ENCODE measurements at regions not wholly inside any gene's neighbourhood (a gene's known extent, or its start where the extent isn't known, plus 50 kb on each side); places are given as distances from the start of the nearest gene placed in this dataset.

DNA sequence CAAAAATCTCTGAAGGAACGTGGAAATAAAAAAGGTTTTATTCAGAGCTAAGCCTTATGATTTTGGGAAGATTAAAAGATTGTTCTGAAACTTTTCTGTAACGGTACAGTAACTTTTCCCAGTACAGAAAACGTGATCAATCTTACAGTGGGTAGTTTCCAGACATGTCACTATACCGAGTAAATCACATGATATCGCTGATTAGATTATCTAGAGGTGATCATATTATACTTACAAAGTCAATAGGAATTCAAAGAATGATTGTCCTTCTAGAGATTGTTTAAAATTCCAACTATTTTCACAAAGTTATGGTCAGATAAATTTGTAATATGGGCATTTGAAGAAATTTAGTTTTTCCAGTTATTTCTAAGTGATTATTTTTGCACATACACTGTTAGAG lies 736.0 kb upstream of the GRM7 start:
- no peak for DNase-seq

DNA sequence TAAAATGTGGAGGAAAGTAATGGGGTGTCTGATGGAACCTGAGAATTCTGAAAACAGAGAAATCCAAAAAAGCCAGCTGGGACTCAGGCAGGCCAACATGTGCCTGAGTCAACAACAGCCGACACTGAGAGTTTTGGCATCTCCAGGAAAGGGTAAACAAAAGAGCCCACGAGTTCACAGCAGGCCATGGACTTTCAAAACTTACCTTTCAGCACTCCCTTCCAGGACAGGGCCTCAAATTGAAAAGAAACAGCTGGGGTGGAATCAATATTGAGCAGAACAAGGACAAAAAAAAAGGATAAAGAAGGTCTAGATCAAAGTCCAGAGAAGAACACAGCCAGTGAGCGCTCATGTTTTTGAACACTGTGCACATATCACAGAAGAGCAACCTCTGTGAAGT lies 735.4 kb upstream of the GRM7 start:
- no peak for DNase-seq

DNA sequence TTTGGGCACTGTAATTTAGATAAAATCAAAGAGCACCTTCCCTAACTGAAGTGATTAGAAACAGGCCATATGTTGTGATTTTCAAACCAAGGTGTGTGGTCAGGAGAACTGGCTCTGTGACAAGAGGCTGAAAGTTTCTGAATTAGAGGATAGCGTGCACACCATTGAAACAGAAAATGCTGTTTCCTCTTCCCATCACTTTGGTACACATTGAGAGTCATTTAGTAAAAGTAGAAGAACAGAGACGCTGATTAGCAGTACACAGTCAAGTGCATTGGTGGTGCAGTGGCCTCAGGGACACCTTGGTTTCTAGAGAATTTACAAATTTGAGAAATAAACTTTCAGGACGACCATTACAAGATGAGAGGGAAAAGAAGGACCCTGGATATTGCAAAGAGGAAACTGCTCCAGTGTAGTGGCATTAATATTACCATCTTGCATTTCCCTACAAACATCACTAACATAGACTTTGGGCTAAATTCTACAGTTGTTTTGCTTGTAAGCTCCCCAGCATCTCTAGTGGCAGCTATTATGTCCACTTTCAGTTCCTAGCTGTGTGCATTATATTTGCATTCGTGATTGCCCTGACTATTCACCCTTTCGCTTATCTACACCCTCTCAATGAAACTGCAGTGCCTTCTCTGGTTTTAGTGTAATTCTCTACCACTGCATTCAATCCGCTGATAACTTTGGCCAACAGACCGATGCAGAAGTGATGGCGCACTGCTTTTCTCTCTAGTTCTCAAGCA lies 728.1 kb upstream of the GRM7 start:
- no peak for DNase-seq

DNA sequence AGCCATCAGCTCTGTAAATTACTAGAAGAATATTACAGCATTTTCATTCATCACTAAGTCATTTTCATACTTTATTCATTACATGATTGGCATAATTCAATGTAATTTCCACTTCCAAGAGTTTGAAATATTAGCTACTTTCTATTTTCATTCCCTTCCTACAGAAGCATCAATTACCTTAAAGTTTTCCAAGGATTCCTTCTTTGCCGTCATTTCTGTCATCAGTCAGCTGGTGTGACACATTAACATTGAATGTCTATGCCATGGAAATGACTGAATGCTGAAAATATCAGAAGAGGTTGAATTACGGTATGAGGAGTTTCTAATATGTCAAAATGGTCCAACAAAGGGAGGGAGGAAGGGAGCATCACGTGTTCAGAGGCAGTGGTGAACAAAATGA lies 718.2 kb upstream of the GRM7 start:
- DNase-seq = no peak

DNA sequence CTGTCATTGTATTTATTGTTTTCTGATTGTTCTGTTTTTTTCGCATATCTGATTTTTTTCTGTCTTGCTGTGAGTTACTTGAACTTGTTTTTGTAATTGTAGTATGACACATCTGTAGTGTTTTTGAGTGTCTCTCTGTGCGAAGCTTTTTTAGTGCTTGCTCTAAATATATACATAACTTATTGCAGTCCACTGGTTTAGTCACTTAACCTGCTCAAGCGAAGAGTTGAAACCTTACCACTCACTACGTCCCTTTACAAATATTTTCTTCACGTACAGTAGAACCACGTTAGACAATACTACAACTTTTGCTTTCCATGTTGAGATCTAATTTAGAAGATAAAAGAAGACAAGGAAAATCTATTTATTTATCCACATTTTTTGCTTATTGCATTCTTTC lies 713.0 kb upstream of the GRM7 start:
- no peak for DNase-seq

DNA sequence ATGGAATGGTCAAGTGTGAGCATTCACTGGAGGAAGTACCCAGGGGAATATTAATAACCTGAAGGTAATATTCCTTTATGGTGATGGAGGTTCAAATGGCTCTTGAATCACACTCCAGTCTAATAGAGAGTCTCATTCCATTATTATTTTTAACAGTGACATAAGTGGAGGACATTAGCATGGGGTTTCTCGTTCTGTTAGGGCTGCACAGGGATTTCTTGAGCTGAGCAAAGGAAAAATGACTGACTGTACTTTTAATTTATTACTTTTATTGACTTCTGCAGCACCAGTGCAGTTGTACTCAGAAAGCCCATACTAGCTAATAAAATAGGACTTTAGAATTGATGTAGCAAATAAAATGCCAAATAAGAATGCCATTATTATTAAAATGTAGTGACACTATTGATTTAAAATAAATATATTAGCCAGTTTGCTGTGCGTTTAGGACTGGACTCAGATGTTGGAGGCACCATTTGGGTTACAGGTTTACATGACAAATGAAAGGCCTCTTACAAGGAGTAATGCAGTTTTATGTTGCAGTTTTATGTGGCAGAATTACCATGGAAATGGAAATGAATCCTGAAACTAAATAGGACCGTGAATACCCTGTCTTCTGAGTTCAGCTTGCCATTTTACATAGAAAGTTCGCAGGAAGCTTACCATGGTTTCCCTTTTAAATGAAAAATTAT lies 705.1 kb upstream of the GRM7 start:
- DNase-seq = no peak

DNA sequence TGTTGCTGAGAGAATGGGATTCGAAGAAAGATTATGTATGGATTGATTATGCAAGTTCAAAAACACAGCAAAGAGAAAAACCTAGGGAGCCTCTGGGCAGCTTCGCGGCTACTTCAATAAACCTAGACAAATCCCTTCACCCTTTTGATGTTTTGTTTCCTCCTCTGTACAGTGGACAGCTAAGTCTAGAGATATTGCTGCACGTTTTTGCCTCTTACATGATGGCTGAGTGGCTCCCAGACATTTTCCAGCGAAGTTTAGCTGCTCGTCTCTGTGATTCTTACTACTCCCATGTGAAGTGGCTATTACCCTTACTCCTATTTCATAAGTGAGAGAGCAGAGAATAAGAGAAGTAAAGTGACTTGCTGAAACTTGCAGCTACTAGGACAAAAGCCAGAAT lies 695.0 kb upstream of the GRM7 start:
- DNase-seq = no peak

DNA sequence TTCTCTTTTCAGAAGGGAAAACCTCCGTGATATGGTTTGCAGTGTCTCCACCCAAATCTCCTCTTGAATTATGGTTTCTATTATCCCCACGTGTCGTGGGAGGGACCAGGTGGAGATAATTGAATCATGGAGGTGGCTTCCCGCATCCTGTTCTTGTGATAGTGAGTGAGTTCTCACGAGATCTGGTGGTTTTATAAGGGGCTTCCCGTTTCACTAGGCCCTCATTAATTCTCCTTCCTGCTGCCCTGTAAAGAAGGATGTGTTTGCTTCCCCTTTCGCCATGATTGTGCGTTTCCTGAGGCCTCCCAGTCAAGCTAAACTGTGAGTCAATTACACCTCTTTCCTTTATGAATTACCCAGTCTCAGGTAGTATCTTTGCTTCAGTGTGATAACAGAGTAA lies 692.7 kb upstream of the GRM7 start:
- no peak for DNase-seq

DNA sequence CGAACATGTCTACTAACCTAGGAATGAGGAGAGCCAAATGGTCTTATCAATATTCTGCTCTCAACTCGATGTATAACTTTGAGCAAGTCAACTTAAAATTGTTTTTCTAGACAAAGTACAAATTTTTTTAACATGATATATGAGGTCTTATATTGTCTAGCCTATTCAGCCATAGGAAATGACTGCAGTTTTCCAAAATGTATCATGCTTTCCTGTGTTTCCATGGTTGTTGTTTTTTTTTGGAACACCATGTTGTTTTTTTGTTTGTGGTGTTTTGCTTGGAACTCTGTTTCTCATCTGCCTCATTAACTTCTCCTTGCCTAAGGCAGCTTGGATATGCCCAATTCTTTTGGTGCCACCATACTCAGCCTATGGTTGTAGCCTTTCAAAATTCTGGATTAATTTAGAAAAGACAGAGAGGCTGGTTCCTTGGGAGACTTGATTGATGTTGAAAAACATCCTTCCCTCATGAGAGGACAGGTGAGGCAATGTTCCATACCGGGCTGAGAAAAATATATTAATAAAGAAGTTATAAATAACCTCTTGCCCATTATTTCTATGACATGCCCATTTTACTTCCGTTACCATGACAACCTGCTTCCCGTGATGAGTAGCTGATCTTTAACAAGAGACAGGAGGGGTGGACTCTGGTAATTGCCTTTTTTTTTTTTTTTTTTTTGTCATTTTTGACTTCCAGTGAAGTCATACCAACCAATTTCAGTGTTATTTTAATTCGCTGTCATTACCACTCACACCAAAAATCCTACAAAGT lies 687.9 kb upstream of the GRM7 start:
- no peak for DNase-seq

DNA sequence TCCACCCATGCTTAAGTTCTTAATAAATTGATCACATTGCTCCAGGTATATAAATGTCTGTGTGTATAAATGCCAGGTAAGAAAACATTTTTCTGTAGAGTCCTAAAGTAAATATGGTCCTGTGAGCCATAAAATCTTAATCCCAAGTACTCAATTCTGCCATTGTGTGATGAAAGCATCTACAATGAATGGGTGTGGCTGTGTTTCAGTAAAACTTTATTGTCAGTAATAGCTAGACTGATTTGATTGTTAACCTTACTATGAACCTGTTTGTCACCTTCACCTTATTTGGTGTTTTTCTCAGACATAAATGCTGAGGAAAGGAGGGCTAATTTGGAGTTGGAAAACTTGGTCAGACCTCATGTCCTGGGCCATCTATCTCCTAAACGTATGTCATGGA lies 683.5 kb upstream of the GRM7 start:
- DNase-seq = no peak

DNA sequence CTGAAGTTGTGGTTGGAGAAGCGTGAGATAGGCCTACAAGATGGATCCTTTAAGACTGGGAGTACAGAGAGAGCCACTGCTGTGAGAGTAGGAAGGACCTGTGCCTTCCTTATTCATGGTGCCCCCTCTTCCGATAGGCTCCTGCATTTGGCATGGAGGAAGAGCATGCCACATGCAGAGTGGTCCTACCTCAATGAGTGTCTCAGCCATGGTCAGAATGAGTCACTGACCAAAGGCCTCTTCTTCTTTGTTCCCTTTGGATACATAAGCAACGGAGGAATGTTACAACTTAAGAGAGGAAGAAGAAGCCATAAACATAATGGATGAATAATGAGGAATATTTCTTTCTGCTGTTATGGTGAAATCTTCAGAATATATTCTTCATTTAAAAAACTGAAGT lies 681.2 kb upstream of the GRM7 start:
- DNase-seq = no peak

DNA sequence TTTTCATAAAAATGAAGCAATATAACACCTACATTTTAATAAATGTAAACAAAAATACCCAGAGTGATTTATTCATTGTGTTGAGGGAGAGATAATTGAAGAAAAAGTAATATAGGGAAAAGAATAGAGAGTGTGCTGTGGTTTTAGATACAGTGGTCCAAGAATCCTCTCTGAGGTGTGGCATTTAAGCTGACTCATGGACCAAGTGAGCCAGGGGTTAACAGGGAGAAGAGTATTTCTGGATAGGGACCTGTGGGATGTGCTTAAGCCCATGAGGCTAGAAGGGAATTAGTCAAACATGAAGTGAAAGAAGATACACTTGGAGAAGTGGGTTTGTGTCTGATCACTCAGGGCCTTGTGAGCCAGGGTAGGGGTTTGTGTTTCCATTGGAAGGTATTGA lies 680.7 kb upstream of the GRM7 start:
- no peak for DNase-seq

DNA sequence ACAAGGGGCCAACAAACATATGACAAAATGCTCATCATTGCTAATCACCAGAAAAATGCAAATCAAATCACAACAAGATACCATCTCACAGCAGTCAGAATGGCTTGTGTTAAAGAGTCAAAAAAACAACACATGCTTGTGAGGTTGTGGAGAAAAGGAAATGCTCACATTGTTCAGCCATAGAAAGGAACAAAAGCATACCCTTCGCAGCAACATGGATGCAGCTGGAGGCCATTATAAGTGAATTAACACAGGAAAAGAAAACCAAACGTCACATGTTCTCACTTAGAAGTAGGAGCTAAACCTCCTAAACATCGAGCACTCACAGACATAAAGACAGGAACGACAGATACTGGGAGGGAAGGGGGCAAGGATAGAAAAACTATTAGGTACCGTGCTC lies 678.4 kb upstream of the GRM7 start:
- DNase-seq = no peak

DNA sequence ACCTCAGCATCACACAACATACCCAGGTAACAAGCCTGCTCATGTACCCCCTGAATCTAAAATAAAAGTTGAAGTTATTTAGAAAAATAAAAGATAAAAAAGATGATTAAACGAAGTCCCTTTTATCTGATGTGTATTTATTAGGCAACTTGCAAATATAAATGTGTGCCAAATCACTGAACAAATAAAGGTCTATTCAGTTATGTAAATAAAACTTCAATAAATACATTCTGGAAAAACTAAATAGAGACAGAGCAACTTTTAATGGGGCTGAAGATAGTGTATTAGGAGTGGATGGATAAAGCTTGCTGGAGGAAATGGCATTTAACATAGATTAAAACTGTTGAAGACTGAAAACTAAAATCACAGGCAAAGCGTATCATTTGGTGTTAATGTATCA lies 678.0 kb upstream of the GRM7 start:
- DNase-seq = no peak

DNA sequence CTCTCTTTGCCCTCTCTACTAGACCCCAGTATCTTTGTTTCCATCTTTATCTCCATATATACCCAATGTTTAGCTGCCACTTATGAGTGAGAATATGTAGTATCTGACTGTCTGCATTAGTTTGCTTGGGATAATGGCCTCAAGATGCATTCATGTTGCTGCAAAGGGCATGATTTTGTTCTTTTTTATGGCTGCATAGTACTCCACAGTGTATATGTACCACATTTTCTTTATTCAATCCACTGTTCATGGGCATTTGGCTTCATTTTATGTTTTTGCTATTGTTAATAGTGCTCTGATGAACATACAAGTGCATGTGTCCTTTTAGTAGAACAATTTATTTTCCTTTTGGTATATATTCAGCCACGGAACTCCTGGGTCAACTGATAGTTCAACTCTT lies 671.5 kb upstream of the GRM7 start:
- no peak for DNase-seq

DNA sequence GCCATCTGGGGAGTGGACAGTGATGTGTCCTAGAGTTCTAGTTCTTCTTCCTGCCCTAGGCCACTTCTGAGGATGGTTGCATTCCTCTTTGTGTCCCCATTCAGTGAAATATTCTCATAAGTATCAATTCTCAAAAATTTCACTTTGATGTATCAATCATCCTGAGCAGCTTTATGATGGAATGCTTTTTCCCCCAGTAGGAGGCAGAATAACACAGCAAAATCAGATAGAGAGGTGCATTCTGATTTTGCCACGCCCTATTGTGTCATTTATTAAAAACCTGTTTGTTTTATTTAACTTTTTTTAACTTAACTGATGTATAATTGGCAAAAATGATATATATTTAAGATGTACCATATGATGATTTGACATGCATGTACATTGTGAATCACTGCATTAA lies 656.0 kb upstream of the GRM7 start:
- no peak for DNase-seq

DNA sequence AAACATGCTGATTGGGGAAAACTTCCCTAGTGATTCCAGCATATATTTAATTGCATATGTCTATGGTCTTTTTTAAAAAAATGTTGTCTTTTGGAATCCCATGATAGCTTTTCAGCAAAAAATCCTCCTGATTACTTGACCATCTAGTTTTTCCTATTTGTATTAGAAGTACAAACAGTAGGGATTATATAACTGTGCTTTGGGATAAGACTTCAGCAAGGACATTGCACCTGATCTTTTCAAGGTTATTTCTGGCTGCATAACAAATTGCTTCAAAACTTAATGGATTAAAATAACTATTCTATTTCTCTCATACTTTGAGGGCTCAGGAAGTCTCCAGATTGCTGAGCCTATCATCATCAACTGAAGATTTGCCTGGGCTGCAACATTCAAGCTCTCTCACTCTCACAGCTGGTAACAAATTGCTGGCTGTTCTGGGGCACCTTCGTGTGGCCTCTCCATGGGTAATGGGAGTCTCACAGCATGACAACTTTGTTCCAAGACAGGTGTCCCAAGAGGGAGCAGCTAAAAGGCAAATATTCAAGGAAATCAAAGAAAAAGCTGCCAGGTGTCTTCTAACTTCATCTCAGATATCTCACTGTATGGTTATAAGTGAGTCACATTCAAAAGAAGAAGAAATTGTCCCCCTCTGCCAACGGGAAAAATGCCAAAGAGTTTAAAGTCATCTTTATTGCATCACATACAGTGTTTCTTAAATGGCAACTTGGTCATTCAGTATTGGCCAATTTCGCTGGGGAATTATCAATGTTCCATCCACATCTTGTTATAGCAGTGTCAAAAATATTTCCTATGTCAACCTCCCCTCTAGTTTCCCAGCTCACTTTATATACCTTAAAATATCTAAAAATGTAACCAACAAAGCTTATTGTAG lies 644.5 kb upstream of the GRM7 start:
- no peak for DNase-seq

DNA sequence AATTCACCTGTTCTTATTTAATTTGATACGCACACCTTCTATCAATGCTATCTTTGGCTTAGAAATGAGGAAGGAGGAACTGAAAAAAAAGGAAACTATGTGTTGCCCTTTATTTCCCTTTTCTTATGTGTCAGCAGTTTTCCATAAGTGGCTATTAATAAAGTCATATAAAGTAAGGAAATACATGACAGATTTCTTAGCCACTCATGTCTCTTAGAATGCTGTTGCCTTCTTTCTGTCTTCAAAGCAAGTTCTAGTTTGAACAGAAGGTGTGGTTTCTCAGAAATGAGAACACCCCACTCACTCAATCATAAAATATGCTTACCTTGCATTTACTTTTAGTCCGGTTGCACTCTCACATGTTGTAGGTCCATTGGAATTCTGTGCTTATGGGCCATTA lies 640.5 kb upstream of the GRM7 start:
- DNase-seq = no peak

DNA sequence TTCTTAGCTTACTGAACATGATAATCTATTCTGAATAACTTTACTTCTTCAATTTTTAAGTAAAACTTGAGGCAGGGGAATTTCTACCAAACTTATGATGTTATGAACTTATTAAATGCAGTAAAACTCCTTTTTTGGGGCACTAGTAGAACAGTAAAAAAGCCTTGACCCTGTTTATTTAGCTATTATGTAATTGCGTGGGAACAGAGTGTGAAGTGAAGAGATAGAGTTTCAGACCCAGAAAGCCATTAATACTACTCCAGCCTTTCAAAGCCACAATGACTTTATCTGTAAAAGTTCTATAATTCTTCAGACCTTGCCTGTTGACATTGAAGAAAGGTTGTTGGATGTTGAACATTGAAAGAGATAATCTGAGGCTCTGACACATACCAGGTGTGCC lies 638.8 kb upstream of the GRM7 start:
- no peak for DNase-seq

DNA sequence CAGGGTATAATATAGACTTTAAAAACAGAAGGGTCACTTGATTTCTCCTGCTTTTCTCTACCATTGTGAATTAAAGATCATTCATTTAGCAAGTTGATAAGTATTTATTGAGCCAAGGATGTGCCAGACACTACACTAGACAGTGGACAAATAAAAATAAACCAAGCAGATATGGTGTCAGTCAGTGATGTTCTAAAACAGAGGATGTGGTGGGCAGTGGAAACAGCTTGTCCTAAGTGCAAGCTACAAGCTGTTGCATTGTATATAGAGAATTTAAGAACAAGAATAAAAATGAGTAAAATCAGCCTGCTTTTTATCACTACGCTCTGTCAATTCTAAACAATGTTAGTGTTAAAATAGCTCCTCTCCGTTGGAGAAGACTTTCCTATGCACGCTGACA lies 637.3 kb upstream of the GRM7 start:
- no peak for DNase-seq

DNA sequence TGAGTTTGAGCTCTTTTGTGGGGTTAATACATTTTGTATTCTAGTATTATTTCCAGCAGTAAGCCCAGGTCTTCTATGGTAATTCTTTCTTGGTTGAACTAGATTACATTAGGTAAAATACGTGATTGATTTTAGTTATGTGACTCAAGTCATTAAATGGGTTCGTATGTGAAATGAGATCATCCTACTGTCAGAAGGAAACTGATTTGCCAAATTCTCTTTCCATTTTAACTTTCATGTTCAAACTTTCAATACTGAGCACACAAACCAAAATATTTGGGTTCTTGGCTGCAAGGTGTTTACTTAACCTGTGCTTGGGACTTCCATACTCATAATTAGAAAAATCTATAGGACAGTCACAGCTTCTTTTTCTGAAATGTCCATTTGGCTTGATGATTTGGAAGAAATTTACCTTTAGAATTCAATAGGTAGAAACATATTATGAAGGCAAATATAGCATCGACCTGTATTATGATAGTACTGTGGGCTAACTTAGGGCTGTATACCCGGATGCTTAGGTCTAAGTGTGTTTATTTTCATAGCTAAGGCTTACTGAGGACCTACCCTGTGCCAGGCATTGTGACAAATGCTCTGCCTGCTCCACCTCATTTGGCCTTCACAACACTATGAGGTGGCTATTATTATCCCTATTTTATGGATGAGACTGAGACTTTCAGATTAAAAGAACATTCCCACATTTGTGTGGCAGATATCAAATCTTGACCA lies 631.8 kb upstream of the GRM7 start:
- DNase-seq = no peak

DNA sequence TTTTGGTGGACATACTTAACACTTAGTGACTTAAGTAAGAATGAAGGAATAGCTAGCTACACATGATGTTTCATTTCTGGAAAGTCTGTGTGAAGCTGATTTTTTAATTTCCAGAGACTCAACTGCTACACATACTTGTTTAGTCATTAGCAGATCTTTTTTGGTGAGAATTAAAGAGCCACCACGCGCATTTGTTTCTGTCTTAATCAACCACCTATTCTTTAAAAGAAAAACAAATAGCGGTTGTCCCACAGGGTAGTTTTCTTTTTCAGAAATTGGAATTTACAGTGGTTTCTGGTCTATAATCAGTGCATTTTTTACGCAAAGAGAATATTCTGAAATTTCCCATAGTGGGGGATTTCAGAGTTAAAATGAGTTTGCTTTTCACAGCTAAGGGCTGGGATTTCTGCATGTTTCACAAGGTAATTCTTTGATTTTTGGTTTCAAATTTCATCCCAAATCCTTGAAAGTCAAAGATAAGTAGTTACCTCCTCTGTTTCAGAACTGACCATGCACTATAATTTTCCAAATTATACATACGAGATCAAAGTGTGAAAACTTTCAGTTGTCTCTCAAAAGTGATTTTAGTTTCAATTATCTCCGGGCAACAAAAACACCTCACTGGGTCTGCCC lies 631.0 kb upstream of the GRM7 start:
- DNase-seq = no peak
